IPS-NIHi11 (cell line): ENCODE measurements at regions not wholly inside any gene's neighbourhood (a gene's known extent, or its start where the extent isn't known, plus 50 kb on each side); places are given as distances from the start of the nearest gene placed in this dataset.
"Not testable (repeated sequence)": the region's sequence is repeated elsewhere in the genome, so short reads cannot be mapped to it uniquely, and the experiment has no call there.

Experiments
- DNase-seq: peaks from one replicate; pipeline ENCODE4 v3.0.0; 2012; ENCODE audit warnings: mixed read lengths, low spot score

- no peak for DNase-seq
Measured at GRCh38 chr11:104776501-104777170, 121.6 kb downstream of the CASP12 start.

DNA sequence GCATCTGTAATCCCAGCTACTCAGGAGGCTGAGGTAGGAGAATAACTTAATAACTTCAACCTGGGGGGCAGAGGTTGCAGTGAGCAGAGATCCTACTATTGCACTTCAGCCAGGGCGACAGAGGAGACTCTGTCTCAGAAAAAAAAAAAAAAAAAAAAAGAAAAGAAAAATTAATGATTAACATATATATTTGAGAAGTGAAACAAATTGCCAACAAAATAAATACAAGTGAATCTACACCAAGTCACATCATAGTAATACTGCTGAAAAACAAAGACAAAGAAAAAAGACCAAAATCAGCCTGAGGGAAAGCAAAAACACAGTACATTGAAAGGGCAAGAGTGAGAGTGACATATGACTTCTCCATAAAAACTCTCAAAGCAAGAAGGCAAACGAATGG is 123.7 kb downstream of the CASP12 start:
- DNase-seq, result no peak

GRCh38 chr11:104772806-104773241 is 125.4 kb downstream of the CASP12 start:
- DNase-seq, result no peak

GRCh38 chr11:104771763-104772162 is 126.5 kb downstream of the CASP12 start:
- no peak for DNase-seq

DNA sequence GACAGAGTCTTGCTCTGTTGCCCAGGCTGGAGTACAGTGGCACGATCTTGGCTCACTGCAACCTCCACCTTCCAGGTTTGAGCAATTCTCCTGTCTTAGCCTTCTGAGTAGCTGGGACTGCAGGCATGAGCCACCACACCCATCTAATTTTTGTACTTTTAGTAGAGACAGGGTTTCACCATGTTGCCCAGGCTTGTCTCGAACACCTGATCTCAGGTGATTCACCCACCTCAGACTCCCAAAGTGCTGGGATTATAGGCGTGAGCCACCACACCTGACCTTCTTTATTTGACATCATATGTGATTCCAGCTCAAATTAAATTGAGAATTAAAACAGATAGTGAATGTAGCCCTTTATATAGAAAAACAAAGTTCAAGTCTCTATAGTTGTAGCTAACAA is 127.2 kb downstream of the CASP12 start:
- DNase-seq, result not testable (repeated sequence)

- DNase-seq, result no peak
Measured at GRCh38 chr11:104765401-104766095, 132.7 kb downstream of the CASP12 start.

- no peak for DNase-seq
Measured at GRCh38 chr11:104764710-104765045, 133.6 kb downstream of the CASP12 start.

- no peak for DNase-seq
Measured at GRCh38 chr11:104763930-104764709, 134.1 kb downstream of the CASP12 start.

- no peak for DNase-seq
Measured at GRCh38 chr11:104761511-104761910, 136.7 kb downstream of the CASP12 start.

GRCh38 chr11:104759464-104759863 is 138.8 kb downstream of the CASP12 start:
- no peak for DNase-seq

- no peak for DNase-seq
Measured at GRCh38 chr11:104738918-104739317, 159.3 kb downstream of the CASP12 start.

GRCh38 chr11:104738208-104738607 is 160.1 kb downstream of the CASP12 start:
- no peak for DNase-seq

GRCh38 chr11:104736502-104736901 is 161.8 kb downstream of the CASP12 start:
- DNase-seq, result no peak

DNA sequence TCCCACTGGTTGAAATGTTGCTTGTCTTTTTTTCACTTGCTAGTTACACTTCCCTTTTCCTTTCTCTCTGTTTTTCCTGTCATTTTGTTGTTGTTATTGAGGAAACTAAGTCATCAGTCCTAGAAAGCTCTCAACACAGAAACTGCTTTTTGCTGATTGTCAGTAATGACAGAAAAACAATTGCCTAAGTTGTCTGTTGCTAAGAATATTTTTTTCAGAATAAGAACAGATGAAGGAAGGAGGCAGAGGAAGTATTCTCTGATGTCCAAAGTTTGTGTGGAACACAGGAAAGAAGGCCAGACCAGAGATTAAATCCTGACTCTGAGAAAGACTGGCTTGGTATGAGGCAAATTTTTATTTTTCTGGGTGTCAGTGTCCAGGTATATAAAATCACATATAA is 163.3 kb downstream of the CASP12 start:
- no peak for DNase-seq

- no peak for DNase-seq
Measured at GRCh38 chr11:104731890-104732289, 166.4 kb downstream of the CASP12 start.

GRCh38 chr11:104728927-104729326 is 169.3 kb downstream of the CASP12 start:
- no peak for DNase-seq

DNA sequence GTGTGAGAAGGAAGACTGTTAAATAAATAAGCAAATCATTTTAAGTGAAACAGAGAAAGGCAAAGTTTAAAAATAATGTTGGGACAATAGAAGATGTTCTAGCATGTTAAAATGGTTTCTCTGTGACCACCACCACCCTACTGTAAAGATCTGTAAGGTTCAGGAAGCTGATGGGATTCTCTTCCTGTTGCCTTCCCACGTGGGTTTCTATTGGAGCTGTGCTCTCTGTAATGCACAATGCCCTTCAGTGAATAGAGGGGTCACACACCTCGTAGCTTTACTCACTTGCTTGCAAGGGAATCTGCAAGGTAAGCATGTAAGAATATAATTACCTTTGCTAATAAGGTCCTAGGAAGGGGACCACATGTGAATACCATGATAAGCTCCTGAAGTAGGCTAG is 170.5 kb downstream of the CASP12 start:
- no peak for DNase-seq

GRCh38 chr11:104727095-104727494 is 171.2 kb downstream of the CASP12 start:
- no peak for DNase-seq

GRCh38 chr11:104725796-104726408 is 172.4 kb downstream of the CASP12 start:
- DNase-seq, result no peak

DNA sequence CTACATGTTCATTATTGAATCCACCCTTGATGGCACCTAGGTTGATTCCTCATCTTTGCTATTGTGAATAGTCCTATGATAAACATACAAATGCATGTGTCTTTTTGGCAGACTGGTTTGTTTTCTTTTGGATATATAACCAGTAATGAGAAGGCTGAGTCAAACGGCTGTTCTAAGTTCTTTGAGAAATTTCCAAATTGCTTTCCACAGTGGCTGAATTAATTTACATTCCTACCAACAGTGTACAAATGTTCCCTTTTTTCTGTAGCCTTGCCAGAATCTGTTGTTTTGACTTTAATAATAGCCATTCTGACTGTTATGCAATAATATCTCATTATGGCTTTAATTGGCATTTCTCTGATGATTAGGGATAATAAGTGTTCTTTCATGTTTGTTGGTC is 184.9 kb downstream of the CASP12 start:
- DNase-seq, result no peak

- DNase-seq, result no peak
Measured at GRCh38 chr11:104705490-104706190, 192.6 kb downstream of the CASP12 start.

DNA sequence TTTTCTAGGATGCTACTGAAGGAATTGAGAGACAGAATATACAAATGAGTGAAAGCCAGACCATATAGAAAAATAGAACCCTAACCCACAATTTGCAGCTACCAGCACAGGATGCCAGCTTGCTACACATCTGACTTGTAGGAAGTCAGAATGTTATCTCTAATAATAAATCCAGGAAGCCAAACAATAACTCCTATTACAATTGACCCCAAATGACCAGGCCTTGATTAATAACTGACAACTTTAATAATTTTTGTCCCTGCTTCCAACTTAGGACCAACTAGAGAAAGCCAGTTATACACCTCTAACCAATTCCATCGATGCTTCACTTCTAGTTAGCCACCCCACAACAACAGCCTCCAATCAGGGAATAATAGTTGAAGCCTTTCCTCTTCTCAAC is 193.4 kb downstream of the CASP12 start:
- no peak for DNase-seq
